ENCODE measurements at regions not wholly inside any gene's neighbourhood (a gene's known extent, or its start where the extent isn't known, plus 50 kb on each side); places are given as distances from the start of the nearest gene placed in this dataset.
"Not testable (repeated sequence)": the region's sequence is repeated elsewhere in the genome, so short reads cannot be mapped to it uniquely, and the experiment has no call there.

- TF ChIP-seq POLR2A (IDR thresholded peaks at IDR 0.05), result no peak
- TF ChIP-seq CTCF (IDR thresholded peaks at IDR 0.05), result peak in 3 of 4 donors; percentile 37 to 45 (median 37)
- Histone ChIP-seq H3K4me1 (no peaks in the 10 kb centered on the region), H3K36me3 (no peaks in the 10 kb centered on the region), H3K27me3 (no peaks in the 10 kb centered on the region), H3K27ac (no peak overlapping the region), H3K4me3 (no peak overlapping the region), H3K9me3 (no peaks in the 10 kb centered on the region)
- 60% methylated on average over 7 of the region's 7 CpGs for WGBS (ENCODE audit: insufficient coverage, low coverage, low lambda C conversion rate, missing lambda C conversion rate)
- no peak for DNase-seq
- intact Hi-C loops (cut with DNase I), result no loop called here
- peak in 1 of 4 donors; percentile 39 for ATAC-seq
These were observed 104.0 kb upstream of the OLIG2 start for GRCh38 chr21:32921632-32922230.

- no peak overlapping the region for H3K4me3 ChIP-seq
- no peak for ATAC-seq
- no peaks in the 10 kb centered on the region for H3K27me3 ChIP-seq
- H3K9me3 ChIP-seq, result no peaks in the 10 kb centered on the region
- no peaks in the 10 kb centered on the region for H3K4me1 ChIP-seq
- H3K27ac ChIP-seq, result no peak overlapping the region
- no peak for DNase-seq
- TF ChIP-seq CTCF (IDR thresholded peaks at IDR 0.05) (no peak), POLR2A (IDR thresholded peaks at IDR 0.05) (no peak)
- intact Hi-C loops (cut with DNase I), result no loop called here
- no peaks in the 10 kb centered on the region for H3K36me3 ChIP-seq
These were observed 100.6 kb upstream of the OLIG2 start for GRCh38 chr21:32925098-32925497.

- TF ChIP-seq CTCF (IDR thresholded peaks at IDR 0.05) (no peak), POLR2A (IDR thresholded peaks at IDR 0.05) (no peak)
- intact Hi-C loops (cut with DNase I), result no loop called here
- 68% methylated on average over 2 of the region's 2 CpGs for WGBS (ENCODE audit: insufficient coverage, low coverage, low lambda C conversion rate, missing lambda C conversion rate)
These were observed 96.1 kb upstream of the OLIG2 start for GRCh38 chr21:32929633-32930038.

GRCh38 chr21:32930673-32931072 is 95.1 kb upstream of the OLIG2 start:
- H3K27ac ChIP-seq, result no peak overlapping the region
- WGBS (ENCODE audit: insufficient coverage, low coverage, low lambda C conversion rate, missing lambda C conversion rate), result 80% methylated on average over 3 of the region's 8 CpGs
- TF ChIP-seq CTCF (IDR thresholded peaks at IDR 0.05) (no peak), POLR2A (IDR thresholded peaks at IDR 0.05) (no peak)
- intact Hi-C loops (cut with DNase I), result no loop called here
- DNase-seq, result no peak
- no peaks in the 10 kb centered on the region for H3K27me3 ChIP-seq
- H3K36me3 ChIP-seq, result no peaks in the 10 kb centered on the region
- ATAC-seq, result no peak
- no peaks in the 10 kb centered on the region for H3K4me1 ChIP-seq
- H3K9me3 ChIP-seq, result no peaks in the 10 kb centered on the region
- no peak overlapping the region for H3K4me3 ChIP-seq

More at GRCh38 chr21:32929633-32930038, 96.1 kb upstream of the OLIG2 start:
- DNase-seq, result no peak
- Histone ChIP-seq H3K4me1 (no peaks in the 10 kb centered on the region), H3K36me3 (no peaks in the 10 kb centered on the region), H3K27ac (no peak overlapping the region), H3K4me3 (no peak overlapping the region), H3K9me3 (no peaks in the 10 kb centered on the region), H3K27me3 (no peaks in the 10 kb centered on the region)
- no peak for ATAC-seq

GRCh38 chr21:32934068-32934467 is 91.7 kb upstream of the OLIG2 start:
- H3K9me3 ChIP-seq; H3K36me3 ChIP-seq; H3K4me3 ChIP-seq; H3K4me1 ChIP-seq; H3K27ac ChIP-seq; H3K27me3 ChIP-seq; DNase-seq; ATAC-seq; intact Hi-C loops (cut with DNase I): not testable (repeated sequence)
- WGBS (ENCODE audit: insufficient coverage, low coverage, low lambda C conversion rate, missing lambda C conversion rate), result 89% methylated on average over 14 of the region's 14 CpGs

Data from right lobe of liver (tissue), 6 donors.